Panc1 (cell line): ENCODE measurements at regions not wholly inside any gene's neighbourhood (a gene's known extent, or its start where the extent isn't known, plus 50 kb on each side); places are given as distances from the start of the nearest gene placed in this dataset.

Experiments used
- POLR2AphosphoS5 ChIP-seq: IDR thresholded peaks from 2 replicates; pipeline ENCODE4 v1.6.1; 2012; ENCODE audit warnings: mild to moderate bottlenecking, low read depth, low read length, moderate library complexity
- SIN3A ChIP-seq: IDR thresholded peaks from 2 replicates; pipeline ENCODE4 v1.6.1; 2012; ENCODE audit warnings: low read depth, mild to moderate bottlenecking, low read length, moderate library complexity, borderline replicate concordance; ENCODE audit not compliant: insufficient read depth
- TCF7L2 ChIP-seq: IDR thresholded peaks from 2 replicates; pipeline ENCODE4 v1.6.1; 2011; ENCODE audit warnings: mild to moderate bottlenecking, low read depth, low read length, inconsistent platforms
- TF ChIP-seq, protein P1 (sequence below): fragments of 450-650 bp; IDR thresholded peaks from 2 replicates; pipeline ENCODE4 v1.5.1; 2017; ENCODE audit warnings: mild to moderate bottlenecking
- TF ChIP-seq, protein P2 (sequence below), 2 experiments: IDR thresholded peaks; 2 replicates each; pipeline ENCODE4 v1.6.1; 2011 to 2012; ENCODE audit warnings: low read depth in 2 of 2, control low read depth in 1 of 2, low read length in 1 of 2, mild to moderate bottlenecking in 1 of 2, moderate library complexity in 1 of 2; ENCODE audit not compliant: insufficient read depth in 1 of 2

DNA sequence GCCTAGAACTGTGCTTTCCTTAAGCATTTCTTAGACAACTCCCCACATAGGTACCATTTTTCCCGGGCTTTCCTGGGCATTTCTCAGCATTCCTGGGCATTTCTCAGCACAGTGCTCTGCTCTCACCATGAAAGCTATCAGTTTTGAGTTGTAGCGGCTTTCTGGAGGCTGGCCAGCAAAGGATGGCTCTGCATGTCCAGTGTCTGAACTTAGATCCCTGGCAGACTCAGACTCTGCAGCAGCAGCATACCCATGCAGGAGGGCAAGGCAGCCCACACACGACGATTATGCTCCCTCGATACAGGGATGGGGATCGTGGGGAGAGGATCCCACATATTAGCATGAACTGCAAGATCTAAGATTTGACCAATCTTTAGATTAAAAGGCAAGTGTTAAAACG lies 248.9 kb upstream of the MKI67 start:
- TF ChIP-seq, protein P1, sequence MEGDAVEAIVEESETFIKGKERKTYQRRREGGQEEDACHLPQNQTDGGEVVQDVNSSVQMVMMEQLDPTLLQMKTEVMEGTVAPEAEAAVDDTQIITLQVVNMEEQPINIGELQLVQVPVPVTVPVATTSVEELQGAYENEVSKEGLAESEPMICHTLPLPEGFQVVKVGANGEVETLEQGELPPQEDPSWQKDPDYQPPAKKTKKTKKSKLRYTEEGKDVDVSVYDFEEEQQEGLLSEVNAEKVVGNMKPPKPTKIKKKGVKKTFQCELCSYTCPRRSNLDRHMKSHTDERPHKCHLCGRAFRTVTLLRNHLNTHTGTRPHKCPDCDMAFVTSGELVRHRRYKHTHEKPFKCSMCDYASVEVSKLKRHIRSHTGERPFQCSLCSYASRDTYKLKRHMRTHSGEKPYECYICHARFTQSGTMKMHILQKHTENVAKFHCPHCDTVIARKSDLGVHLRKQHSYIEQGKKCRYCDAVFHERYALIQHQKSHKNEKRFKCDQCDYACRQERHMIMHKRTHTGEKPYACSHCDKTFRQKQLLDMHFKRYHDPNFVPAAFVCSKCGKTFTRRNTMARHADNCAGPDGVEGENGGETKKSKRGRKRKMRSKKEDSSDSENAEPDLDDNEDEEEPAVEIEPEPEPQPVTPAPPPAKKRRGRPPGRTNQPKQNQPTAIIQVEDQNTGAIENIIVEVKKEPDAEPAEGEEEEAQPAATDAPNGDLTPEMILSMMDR: no peak
- TF ChIP-seq SIN3A (no peak), POLR2AphosphoS5 (no peak), TCF7L2 (no peak)
- TF ChIP-seq, protein P2, sequence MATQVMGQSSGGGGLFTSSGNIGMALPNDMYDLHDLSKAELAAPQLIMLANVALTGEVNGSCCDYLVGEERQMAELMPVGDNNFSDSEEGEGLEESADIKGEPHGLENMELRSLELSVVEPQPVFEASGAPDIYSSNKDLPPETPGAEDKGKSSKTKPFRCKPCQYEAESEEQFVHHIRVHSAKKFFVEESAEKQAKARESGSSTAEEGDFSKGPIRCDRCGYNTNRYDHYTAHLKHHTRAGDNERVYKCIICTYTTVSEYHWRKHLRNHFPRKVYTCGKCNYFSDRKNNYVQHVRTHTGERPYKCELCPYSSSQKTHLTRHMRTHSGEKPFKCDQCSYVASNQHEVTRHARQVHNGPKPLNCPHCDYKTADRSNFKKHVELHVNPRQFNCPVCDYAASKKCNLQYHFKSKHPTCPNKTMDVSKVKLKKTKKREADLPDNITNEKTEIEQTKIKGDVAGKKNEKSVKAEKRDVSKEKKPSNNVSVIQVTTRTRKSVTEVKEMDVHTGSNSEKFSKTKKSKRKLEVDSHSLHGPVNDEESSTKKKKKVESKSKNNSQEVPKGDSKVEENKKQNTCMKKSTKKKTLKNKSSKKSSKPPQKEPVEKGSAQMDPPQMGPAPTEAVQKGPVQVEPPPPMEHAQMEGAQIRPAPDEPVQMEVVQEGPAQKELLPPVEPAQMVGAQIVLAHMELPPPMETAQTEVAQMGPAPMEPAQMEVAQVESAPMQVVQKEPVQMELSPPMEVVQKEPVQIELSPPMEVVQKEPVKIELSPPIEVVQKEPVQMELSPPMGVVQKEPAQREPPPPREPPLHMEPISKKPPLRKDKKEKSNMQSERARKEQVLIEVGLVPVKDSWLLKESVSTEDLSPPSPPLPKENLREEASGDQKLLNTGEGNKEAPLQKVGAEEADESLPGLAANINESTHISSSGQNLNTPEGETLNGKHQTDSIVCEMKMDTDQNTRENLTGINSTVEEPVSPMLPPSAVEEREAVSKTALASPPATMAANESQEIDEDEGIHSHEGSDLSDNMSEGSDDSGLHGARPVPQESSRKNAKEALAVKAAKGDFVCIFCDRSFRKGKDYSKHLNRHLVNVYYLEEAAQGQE (IDR thresholded peaks at IDR 0.05; ENCODE audit: insufficient read depth in 1 of 2, low read depth in 2 of 2, low read length in 1 of 2): no peak
